HG03045 (cell line): ENCODE measurements at regions not wholly inside any gene's neighbourhood (a gene's known extent, or its start where the extent isn't known, plus 50 kb on each side); places are given as distances from the start of the nearest gene placed in this dataset.

Source experiments
- ATAC-seq: cut with Tn5 transposase; IDR thresholded peaks from one replicate; pipeline ENCODE4 v1.9.1; 2021; ENCODE audit warnings: mild to moderate bottlenecking, moderate library complexity; ENCODE audit not compliant: unreplicated experiment

DNA sequence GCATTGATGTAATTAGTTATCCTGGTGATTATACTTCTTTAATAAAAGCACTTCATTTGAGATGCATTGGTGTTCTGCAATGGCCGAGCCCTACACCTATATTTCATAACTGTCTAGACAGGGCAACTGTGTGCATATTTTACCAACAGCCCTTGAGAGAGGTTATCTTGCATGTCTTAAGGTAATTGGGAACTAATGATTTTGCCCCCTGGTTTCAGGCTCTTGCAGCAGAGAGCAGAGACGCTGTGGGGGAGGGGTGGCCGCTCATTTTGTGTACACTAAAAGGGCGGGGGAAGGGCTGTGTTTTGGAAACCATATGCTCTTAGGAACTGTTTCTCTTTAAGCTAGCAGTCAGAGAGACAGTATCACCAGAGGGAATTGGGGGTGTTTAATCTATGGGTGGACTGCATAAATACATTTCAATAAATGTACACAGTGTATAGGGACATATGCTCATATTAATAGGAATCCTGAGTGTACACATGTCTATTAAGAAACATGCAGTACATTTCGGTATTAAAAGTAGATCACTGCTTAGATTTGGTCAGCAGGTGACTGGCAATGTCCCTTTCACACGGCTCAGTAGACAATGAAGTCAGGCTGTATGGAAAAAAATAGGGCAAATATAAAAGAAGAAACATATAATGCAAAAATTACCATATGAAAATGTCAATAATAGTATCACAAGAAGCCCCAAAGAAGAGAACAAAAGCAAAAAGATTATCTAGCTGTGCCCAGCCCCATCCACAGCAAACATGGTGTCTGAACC lies 402.9 kb upstream of the CITED2 start:
- no peak for ATAC-seq

DNA sequence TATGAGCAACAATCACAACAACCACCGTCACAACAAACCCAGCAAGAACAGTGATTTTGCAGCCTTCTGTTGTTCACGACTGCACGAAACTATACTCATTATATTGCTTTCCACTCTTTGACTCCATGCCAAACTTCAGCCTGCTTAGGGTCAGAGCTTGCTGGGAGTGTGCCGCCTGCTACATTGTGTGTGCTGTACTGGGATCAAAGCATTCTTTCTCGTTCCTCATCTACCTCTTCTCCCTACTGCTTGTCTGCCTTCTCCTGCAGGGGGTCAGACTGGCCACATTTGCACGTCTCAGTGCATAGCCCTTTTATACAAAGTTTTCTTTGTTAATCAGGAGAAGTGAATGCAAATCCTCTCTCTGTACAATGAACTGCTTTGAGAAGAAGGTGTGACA lies 401.6 kb upstream of the CITED2 start:
- no peak for ATAC-seq

GRCh38 chr6:139768196-139768595 lies 393.7 kb upstream of the CITED2 start:
- no peak for ATAC-seq

- ATAC-seq: no peak
Measured at GRCh38 chr6:139766796-139767195, 392.3 kb upstream of the CITED2 start.

- ATAC-seq: no peak
Measured at GRCh38 chr6:139765825-139766285, 391.4 kb upstream of the CITED2 start.

- peak; percentile 92 for ATAC-seq
Measured at GRCh38 chr6:139764498-139764986, 390.1 kb upstream of the CITED2 start.

DNA sequence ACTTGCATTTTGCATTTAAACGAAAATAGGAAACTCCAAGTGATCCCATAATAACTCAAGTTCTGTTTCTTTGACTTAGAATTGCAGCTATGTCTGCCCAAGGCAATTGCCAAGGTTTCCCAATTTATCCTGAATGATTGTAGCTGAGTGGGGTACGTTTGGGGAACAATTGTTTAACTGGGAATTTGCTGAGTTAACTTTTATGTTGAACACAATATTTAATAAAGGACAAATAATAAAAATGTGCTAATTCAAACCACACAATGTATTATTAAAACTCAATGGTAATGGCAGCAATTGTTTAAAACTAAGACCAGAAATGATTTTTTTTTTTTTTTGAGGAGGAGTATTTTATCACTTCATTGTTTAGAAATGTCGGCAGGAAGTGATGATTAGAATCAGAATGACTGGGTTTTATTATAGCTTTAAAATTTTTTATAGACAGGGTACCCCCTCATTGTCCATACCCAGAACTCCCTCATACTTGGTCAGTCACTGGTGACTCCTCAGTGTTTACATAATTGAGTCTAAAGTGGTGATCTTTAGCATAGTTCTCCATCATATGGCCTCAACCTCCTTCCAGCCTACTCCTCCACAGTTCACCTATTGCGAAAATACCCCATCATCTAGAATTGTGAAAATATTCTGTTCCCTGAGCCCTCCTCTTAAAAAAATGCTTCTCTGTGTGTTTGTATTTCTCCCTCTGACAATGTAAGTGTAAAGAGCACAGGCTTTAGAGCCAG lies 389.2 kb upstream of the CITED2 start:
- ATAC-seq: no peak

GRCh38 chr6:139762587-139763031 lies 388.2 kb upstream of the CITED2 start:
- no peak for ATAC-seq

DNA sequence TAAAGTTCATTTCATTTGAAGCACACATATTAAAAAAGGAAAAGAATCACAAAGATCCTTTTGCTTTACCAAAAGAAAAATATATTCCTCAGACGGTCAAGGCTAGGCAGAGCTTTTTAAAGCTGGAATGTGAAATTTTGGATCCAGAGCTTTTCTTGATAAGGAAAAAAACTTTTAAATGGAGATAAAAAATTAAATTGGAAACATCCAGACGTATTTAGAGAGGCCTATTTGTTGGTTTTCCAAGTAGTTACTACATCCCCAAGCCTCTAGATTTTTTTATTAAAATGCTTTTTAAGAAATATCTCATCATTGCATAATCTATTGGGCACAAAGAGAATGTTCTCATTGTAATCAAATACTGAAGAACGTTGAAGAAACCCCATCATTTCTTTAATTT lies 385.7 kb upstream of the CITED2 start:
- ATAC-seq: no peak

DNA sequence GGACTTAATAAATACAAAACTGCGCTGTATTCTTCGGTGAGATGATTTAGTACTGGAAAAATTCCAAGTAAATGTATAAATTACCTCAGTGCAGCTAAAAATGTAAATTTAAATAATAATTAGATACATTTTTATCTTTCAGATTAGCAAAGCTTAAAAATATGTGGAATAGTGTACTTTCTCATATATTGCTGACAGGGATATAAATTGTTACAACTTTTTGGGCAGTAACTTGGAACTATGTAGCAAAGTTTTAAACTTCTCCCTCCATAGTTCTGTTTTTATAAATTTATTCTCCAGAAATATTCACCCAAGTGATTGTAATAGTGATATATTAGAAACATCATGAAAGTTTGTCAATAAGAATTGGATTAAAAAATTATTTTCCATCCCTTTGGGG lies 384.6 kb upstream of the CITED2 start:
- ATAC-seq: no peak

- no peak for ATAC-seq
Measured at GRCh38 chr6:139758209-139758611, 383.8 kb upstream of the CITED2 start.

- ATAC-seq: no peak
Measured at GRCh38 chr6:139757784-139758183, 383.3 kb upstream of the CITED2 start.

DNA sequence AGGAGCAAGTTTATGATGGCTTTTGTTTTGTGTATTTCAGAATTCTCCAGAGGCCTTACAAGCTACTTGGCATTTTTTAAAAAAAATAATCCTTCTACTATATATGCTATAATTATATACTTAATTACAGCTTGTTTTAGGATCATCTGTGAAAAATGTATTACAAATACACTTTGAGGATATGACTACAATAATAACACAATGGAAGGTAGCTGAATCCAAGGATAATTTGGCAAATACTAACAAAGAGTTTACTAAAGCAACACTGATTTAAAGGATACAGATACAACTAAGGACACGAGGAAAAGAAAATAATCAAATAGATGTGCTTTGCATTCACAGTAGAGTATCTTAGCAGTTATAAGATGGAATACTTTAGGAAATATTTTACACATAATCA lies 381.9 kb upstream of the CITED2 start:
- no peak for ATAC-seq

DNA sequence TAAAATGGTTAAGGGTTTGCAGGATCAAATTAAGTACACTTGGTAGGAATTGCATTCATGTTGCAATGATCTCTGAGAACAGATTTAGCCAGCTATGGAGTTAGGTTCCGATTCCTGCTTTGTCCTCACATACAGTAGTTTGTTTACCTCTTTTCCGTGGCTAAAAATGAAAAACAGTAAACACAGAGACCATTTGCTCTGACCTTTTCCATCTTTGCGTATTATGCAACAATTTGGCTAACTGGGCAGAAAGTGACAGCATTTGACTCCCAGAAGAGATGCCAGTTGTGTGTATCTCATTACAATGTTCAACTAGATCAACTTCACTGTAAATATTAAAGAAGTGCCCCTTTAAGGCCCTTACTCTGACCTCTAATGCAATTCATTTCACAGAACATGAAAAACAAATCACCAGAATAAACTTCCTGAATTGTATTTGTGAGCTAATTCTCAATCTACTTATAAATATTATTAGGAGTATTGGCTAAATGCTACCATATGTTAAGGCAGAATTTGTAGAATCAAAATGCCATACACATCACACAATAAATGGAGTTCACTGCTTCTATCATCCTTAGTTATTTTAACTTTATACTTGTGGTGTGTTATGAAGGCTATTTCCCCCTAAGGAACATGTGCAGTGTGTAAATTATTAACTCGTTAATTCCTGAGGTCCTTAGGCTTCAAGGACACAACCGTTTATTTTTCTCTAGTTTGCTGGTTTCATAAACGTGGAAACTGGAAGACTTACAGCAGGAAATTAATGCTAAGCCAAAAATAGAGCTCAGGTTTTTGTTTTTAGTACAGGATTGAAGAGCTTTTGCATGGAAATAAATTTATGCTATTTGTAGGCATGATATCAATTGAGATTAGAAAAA lies 380.7 kb upstream of the CITED2 start:
- no peak for ATAC-seq

GRCh38 chr6:139753198-139753861 lies 378.9 kb upstream of the CITED2 start:
- no peak for ATAC-seq

GRCh38 chr6:139752086-139752485 lies 377.6 kb upstream of the CITED2 start:
- ATAC-seq: no peak

DNA sequence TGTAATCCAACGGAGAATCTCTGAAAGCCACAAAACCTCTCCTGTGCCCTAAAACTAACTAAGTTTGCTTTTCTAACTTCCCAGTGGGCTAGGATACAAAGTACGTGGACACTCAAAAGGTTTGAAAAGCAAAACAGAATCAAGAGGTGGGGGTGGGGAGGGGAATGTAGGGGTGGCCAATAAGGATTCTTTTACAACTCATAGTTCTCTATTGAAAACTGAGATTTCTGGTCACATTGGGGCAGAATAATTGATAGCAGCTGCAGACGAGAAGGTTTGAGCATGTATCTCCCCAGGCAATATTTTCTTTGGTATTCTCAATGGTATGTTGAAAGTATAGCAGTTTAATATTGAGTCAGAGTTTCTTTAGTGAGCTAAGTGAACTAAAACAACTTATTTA lies 376.7 kb upstream of the CITED2 start:
- ATAC-seq: no peak

DNA sequence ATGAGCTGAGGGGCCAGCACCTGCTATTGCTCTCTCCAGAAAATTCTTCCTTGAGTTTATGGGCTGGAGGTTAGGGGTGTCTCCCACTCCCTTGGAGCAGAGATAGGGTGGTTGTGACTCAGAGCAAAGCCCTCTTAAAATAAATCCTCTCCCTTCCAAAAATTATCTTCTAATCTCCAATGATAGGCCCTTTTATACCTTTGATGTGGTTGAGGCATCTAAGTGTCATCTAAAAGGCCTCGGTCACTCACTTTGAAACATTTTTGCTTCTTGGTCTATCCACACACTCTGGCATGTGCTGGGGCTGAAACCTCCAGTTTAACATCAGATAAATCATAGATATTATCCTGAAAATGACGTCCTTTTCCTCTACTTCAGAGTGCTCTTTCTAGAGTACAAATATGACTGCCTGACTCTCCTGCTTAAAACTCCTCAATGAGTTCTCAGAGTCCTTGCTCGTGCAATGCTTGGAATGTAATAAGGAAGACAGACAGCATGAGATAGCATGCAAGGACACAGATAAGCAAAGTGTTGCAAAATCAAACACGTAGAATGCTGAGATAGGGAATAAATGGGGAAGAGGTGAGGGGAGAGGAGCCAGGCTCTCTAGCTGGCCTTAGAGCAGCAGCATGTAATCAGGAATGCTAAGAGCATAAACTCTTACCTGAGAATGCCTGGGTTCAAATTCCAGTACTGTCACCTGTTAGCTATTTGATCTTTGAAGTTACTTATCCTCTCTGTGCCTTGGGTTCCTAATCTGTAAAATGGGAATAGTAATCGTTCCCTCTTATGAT lies 374.1 kb upstream of the CITED2 start:
- no peak for ATAC-seq

- no peak for ATAC-seq
Measured at GRCh38 chr6:139747154-139747553, 372.7 kb upstream of the CITED2 start.

GRCh38 chr6:139744891-139745290 lies 370.4 kb upstream of the CITED2 start:
- ATAC-seq: no peak
